Gastrocnemius medialis (tissue), 4 donors: ENCODE measurements at regions not wholly inside any gene's neighbourhood (a gene's known extent, or its start where the extent isn't known, plus 50 kb on each side); places are given as distances from the start of the nearest gene placed in this dataset.

Experiments used
- ATAC-seq, 2 donors: fragments of 150-250 bp; one replicate each; pipeline ENCODE4 v1.9.1; 2016
- DNase-seq, 2 donors: peaks; one replicate each; pipeline ENCODE4 v3.0.0-alpha.2; 2019
- H3K27ac ChIP-seq, 4 donors: fragments of 200-600 bp; sonication (generic); 1 replicate in 1 of 4; 2 replicates in 3 of 4; pipeline ENCODE4 v1.5.1; 2016 to 2018; ENCODE audit warnings: mild to moderate bottlenecking in 2 of 4, moderate library complexity in 1 of 4
- H3K27me3 ChIP-seq, 3 donors: fragments of 200-600 bp; sonication (generic) in 2 of 3; 1 replicate in 1 of 3; 2 replicates in 2 of 3; pipeline versions ENCODE4 v1.5.1 to v1.6.0; 2016 to 2019; ENCODE audit warnings: mild to moderate bottlenecking in 1 of 3, moderate library complexity in 1 of 3
- H3K36me3 ChIP-seq, 2 donors: fragments of 200-600 bp; sonication (generic) in 1 of 2; one replicate each; pipeline ENCODE4 v1.5.1; 2017 to 2018
- H3K4me1 ChIP-seq, 2 donors: fragments of 200-600 bp; sonication (generic) in 1 of 2; one replicate each; pipeline ENCODE4 v1.5.1; 2016 to 2017; ENCODE audit warnings: mild to moderate bottlenecking in 2 of 2
- H3K4me3 ChIP-seq, 4 donors: fragments of 200-600 bp; sonication (generic) in 3 of 4; 1 replicate in 1 of 4; 2 replicates in 3 of 4; pipeline ENCODE4 v1.5.1; 2016 to 2019; ENCODE audit warnings: mild to moderate bottlenecking in 2 of 4
- H3K9me3 ChIP-seq, 3 donors: fragments of 200-600 bp; sonication (generic) in 2 of 3; 1 replicate in 1 of 3; 2 replicates in 2 of 3; pipeline ENCODE4 v1.5.1; 2016 to 2019
- CTCF ChIP-seq, 5 experiments: fragments of 450-650 bp in 3 of 5; fragments of 200-600 bp in 2 of 5; sonication (generic) in 2 of 5; IDR thresholded peaks in 4 of 5; conservative IDR thresholded peaks in 1 of 5; 1 replicate in 4 of 5; 2 replicates in 1 of 5; pipeline ENCODE4 v1.5.1; 2016 to 2019; ENCODE audit warnings: antibody characterized with exemption in 5 of 5, mild to moderate bottlenecking in 3 of 5, moderate library complexity in 3 of 5
- POLR2A ChIP-seq, 2 donors: fragments of 450-650 bp; IDR thresholded peaks; one replicate each; pipeline ENCODE4 v1.6.1; 2017; ENCODE audit warnings: antibody characterized with exemption in 2 of 2, mild to moderate bottlenecking in 2 of 2, moderate library complexity in 2 of 2
- in situ Hi-C, 4 donors: fragments of 200-750 bp; cut with MboI; loops; one replicate each; pipeline versions ENCODE4 v1.15.0 to v1.8.0; 2017; ENCODE audit warnings: low sequenced_read_pairs in 4 of 4
- intact Hi-C: fragments of 100-400 bp; cut with DNase I; formaldehyde crosslinking; loops from one replicate; pipeline ENCODE4 v1.15.1; 2023; ENCODE audit warnings: low total_unique reads

- TF ChIP-seq POLR2A (IDR thresholded peaks at IDR 0.05) (no peak), CTCF (IDR thresholded peaks at IDR 0.05 in 4 of 5, conservative IDR thresholded peaks at IDR 0.05 in 1 of 5) (no peak)
- no peak overlapping the region for H3K4me3 ChIP-seq
- intact Hi-C loops (no loop called here), in situ Hi-C loops (no loop called here)
- DNase-seq (no peak), ATAC-seq (no peak)
- no peak overlapping the region for H3K27ac ChIP-seq
- no peaks in the 10 kb centered on the region for H3K36me3 ChIP-seq
- H3K4me1 ChIP-seq = no peaks in the 10 kb centered on the region
- no peaks in the 10 kb centered on the region for H3K9me3 ChIP-seq
- no peaks in the 10 kb centered on the region for H3K27me3 ChIP-seq
Measured at GRCh38 chr9:108441726-108442125, 414.1 kb downstream of the ACTL7B start.

- Histone ChIP-seq H3K27me3 (no peaks in the 10 kb centered on the region), H3K27ac (no peak overlapping the region), H3K9me3 (no peaks in the 10 kb centered on the region), H3K4me1 (no peaks in the 10 kb centered on the region), H3K4me3 (no peak overlapping the region), H3K36me3 (no peaks in the 10 kb centered on the region)
- TF ChIP-seq CTCF (IDR thresholded peaks at IDR 0.05 in 4 of 5, conservative IDR thresholded peaks at IDR 0.05 in 1 of 5) (no peak), POLR2A (IDR thresholded peaks at IDR 0.05) (no peak)
- intact Hi-C loops (no loop called here), in situ Hi-C loops (no loop called here)
- ATAC-seq (no peak), DNase-seq (no peak)
Measured at GRCh38 chr9:108441251-108441650, 414.5 kb downstream of the ACTL7B start.

DNA sequence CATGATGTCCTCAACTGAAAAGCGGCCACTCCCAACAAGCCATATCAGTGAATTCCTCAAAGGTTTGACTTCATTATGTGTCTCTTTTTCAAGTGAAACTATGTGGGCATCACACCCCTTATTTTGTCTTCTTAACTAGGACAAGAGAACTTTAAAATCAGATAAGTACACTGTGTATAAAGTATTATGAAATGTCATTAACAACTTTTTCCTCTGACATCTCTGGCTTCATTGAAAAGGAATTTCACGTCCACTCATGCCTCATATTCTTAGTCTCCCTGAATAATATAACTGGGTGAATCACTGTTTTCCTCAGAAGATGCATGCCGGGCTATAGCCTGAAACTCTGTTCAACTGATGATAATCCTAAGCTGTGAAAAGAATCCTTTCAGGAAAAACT, 415.8 kb downstream of the ACTL7B start:
- intact Hi-C loops = no loop called here
- no peaks in the 10 kb centered on the region for H3K27me3 ChIP-seq

DNA sequence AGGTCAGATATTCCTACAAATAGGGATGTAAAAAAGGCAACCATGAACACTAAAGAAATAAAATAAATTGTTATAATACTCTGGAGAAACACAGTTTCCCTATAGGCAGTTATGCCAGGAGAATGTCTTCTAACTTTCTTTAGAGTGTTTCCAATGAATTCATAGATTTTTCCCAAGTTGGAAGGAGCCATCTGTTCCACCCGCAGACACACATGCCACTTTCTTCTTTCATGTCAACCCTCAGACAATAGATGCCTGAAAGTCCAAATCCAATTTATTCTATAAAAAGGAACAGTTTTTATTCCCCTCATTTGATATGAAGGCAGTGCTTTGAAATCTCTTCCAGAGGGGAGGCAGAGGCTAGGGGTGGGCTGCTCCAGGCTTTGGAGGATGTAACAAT, 418.1 kb downstream of the ACTL7B start:
- DNase-seq (no peak), ATAC-seq (no peak)
- in situ Hi-C loops (no loop called here), intact Hi-C loops (no loop called here)
- no peak overlapping the region for H3K4me3 ChIP-seq
- no peaks in the 10 kb centered on the region for H3K9me3 ChIP-seq
- H3K36me3 ChIP-seq = no peaks in the 10 kb centered on the region
- TF ChIP-seq POLR2A (IDR thresholded peaks at IDR 0.05) (no peak), CTCF (IDR thresholded peaks at IDR 0.05 in 4 of 5, conservative IDR thresholded peaks at IDR 0.05 in 1 of 5) (no peak)
- no peak overlapping the region for H3K27ac ChIP-seq
- no peaks in the 10 kb centered on the region for H3K4me1 ChIP-seq
- H3K27me3 ChIP-seq = no peaks in the 10 kb centered on the region

More for the DNA sequence above, 415.8 kb downstream of the ACTL7B start:
- ATAC-seq = no peak
- H3K4me1 ChIP-seq = no peaks in the 10 kb centered on the region
- no peak for DNase-seq
- no peak for TF ChIP-seq CTCF (IDR thresholded peaks at IDR 0.05 in 4 of 5, conservative IDR thresholded peaks at IDR 0.05 in 1 of 5)
- TF ChIP-seq POLR2A (IDR thresholded peaks at IDR 0.05) = no peak
- H3K27ac ChIP-seq = no peak overlapping the region
- H3K36me3 ChIP-seq = no peaks in the 10 kb centered on the region
- no peaks in the 10 kb centered on the region for H3K9me3 ChIP-seq
- no peak overlapping the region for H3K4me3 ChIP-seq
- in situ Hi-C loops = no loop called here

- no peak overlapping the region for H3K4me3 ChIP-seq
- TF ChIP-seq POLR2A (IDR thresholded peaks at IDR 0.05) (no peak), CTCF (IDR thresholded peaks at IDR 0.05 in 4 of 5, conservative IDR thresholded peaks at IDR 0.05 in 1 of 5) (no peak)
- H3K36me3 ChIP-seq = no peaks in the 10 kb centered on the region
- H3K9me3 ChIP-seq = no peaks in the 10 kb centered on the region
- no peak overlapping the region for H3K27ac ChIP-seq
- no peaks in the 10 kb centered on the region for H3K27me3 ChIP-seq
- ATAC-seq (no peak), DNase-seq (no peak)
- intact Hi-C loops (no loop called here), in situ Hi-C loops (no loop called here)
- no peaks in the 10 kb centered on the region for H3K4me1 ChIP-seq
Measured at GRCh38 chr9:108436448-108436847, 419.3 kb downstream of the ACTL7B start.
